HepG2 (cell line): ENCODE measurements at regions not wholly inside any gene's neighbourhood (a gene's known extent, or its start where the extent isn't known, plus 50 kb on each side); places are given as distances from the start of the nearest gene placed in this dataset.

ENCODE experiments used
- E2F1 ChIP-seq: sonication (generic); formaldehyde crosslinking; IDR thresholded peaks from 2 replicates; pipeline ENCODE4 v1.5.0; 2020; ENCODE audit warnings: missing genetic modification reagents
- POLR2A ChIP-seq, 2 experiments: IDR thresholded peaks; 2 replicates each; pipeline ENCODE4 v1.6.1; 2011; ENCODE audit warnings: low read depth in 2 of 2, low read length in 2 of 2, mild to moderate bottlenecking in 1 of 2, moderate library complexity in 1 of 2; ENCODE audit not compliant: insufficient read depth in 1 of 2
- SETDB1 ChIP-seq: sonication (generic); formaldehyde crosslinking; IDR thresholded peaks from 2 replicates; pipeline ENCODE4 v1.5.1; 2020; ENCODE audit warnings: missing genetic modification reagents, mild to moderate bottlenecking, borderline replicate concordance
- SNRNP70 ChIP-seq: fragments of 200-400 bp; formaldehyde crosslinking; IDR thresholded peaks from 2 replicates; pipeline ENCODE4 v1.6.1; 2017; ENCODE audit warnings: mild to moderate bottlenecking, low read depth, low read length, moderate library complexity
- UBTF ChIP-seq: sonication (generic); formaldehyde crosslinking; IDR thresholded peaks from 2 replicates; pipeline ENCODE4 v1.4.0; 2020; ENCODE audit warnings: mild to moderate bottlenecking, missing genetic modification reagents
- TF ChIP-seq, protein P1 (sequence below): sonication (generic); formaldehyde crosslinking; IDR thresholded peaks from 2 replicates; pipeline ENCODE4 v1.5.0; 2020; ENCODE audit warnings: mild to moderate bottlenecking, missing genetic modification reagents, moderate library complexity

DNA sequence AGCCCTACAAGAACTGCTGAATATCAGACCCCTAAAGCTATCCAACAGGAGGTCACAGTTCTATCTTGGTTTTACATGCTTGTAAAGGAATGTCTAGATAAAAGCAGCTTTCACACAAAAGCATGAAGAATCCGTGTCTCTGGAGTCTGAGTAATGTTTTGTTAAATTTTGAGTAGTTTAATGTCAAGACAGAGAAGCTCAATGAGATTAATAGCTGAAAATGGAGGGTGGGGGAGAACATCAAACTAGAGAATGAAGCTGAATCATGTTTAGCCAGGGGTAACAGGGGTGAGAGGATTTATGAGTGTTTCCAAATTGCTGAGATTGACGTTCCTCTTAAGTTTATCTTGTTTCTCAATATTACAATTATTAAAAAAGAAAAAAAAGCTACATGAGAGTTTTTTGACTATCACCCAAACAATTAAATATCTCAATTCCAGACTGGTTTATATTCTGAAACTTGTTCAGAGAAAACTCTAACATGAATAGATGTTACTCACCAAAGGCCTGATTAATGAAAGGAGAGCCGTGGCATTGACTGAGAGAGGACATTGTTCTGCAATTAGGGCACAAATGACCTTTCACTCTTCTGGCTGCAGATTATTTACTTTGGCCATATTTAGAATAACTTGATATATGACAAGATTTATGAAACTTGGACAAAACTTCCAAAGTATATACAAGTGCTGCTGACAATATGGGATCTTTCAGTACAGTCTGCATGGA, 266.4 kb upstream of the ETAA1 start:
- TF ChIP-seq SNRNP70 = no peak
- TF ChIP-seq E2F1 (CRISPR knock-in tag) = no peak
- TF ChIP-seq, protein P1, sequence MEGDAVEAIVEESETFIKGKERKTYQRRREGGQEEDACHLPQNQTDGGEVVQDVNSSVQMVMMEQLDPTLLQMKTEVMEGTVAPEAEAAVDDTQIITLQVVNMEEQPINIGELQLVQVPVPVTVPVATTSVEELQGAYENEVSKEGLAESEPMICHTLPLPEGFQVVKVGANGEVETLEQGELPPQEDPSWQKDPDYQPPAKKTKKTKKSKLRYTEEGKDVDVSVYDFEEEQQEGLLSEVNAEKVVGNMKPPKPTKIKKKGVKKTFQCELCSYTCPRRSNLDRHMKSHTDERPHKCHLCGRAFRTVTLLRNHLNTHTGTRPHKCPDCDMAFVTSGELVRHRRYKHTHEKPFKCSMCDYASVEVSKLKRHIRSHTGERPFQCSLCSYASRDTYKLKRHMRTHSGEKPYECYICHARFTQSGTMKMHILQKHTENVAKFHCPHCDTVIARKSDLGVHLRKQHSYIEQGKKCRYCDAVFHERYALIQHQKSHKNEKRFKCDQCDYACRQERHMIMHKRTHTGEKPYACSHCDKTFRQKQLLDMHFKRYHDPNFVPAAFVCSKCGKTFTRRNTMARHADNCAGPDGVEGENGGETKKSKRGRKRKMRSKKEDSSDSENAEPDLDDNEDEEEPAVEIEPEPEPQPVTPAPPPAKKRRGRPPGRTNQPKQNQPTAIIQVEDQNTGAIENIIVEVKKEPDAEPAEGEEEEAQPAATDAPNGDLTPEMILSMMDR (CRISPR knock-in tag) = no peak
- TF ChIP-seq UBTF = no peak
- no peak for TF ChIP-seq SETDB1 (CRISPR knock-in tag)
- no peak for TF ChIP-seq POLR2A (IDR thresholded peaks at IDR 0.05; ENCODE audit: insufficient read depth in 1 of 2, low read depth in 2 of 2, low read length in 2 of 2)
